Renal cortex interstitium (tissue), 11 donors: ENCODE measurements at regions not wholly inside any gene's neighbourhood (a gene's known extent, or its start where the extent isn't known, plus 50 kb on each side); places are given as distances from the start of the nearest gene placed in this dataset.

ENCODE experiments used
- DNase-seq, 11 donors: peaks; one replicate each; pipeline ENCODE4 v3.0.0-alpha.2; 2013; ENCODE audit warnings: low read depth in 9 of 11, low spot score in 4 of 11; ENCODE audit errors: extremely low read depth in 1 of 11

- DNase-seq: no peak
Observed at GRCh38 chr5:2193142-2193541, 310.4 kb upstream of the IRX4 start.

GRCh38 chr5:2192496-2192895 lies 309.8 kb upstream of the IRX4 start:
- no peak for DNase-seq

GRCh38 chr5:2191972-2192371 lies 309.2 kb upstream of the IRX4 start:
- no peak for DNase-seq

- DNase-seq: no peak
Observed at GRCh38 chr5:2190549-2190948, 307.8 kb upstream of the IRX4 start.

GRCh38 chr5:2188661-2189060 lies 305.9 kb upstream of the IRX4 start:
- DNase-seq: no peak

- DNase-seq: no peak
Observed at GRCh38 chr5:2188137-2188536, 305.4 kb upstream of the IRX4 start.

GRCh38 chr5:2187687-2188086 lies 305.0 kb upstream of the IRX4 start:
- no peak for DNase-seq

GRCh38 chr5:2187156-2187555 lies 304.4 kb upstream of the IRX4 start:
- no peak for DNase-seq

GRCh38 chr5:2186472-2187015 lies 303.8 kb upstream of the IRX4 start:
- no peak for DNase-seq

GRCh38 chr5:2185646-2186471 lies 303.1 kb upstream of the IRX4 start:
- no peak for DNase-seq

GRCh38 chr5:2184563-2185540 lies 302.1 kb upstream of the IRX4 start:
- DNase-seq: no peak

- peak in 6 of 11 donors; percentile 28 to 62 (median 50) for DNase-seq
Observed at GRCh38 chr5:2184026-2184366, 301.3 kb upstream of the IRX4 start.

GRCh38 chr5:2183154-2184025 lies 300.7 kb upstream of the IRX4 start:
- DNase-seq: no peak

GRCh38 chr5:2182020-2182419 lies 299.3 kb upstream of the IRX4 start:
- no peak for DNase-seq

GRCh38 chr5:2181557-2181956 lies 298.8 kb upstream of the IRX4 start:
- no peak for DNase-seq

- DNase-seq: no peak
Observed at GRCh38 chr5:2181149-2181548, 298.4 kb upstream of the IRX4 start.

GRCh38 chr5:2180456-2180855 lies 297.7 kb upstream of the IRX4 start:
- DNase-seq: no peak

- no peak for DNase-seq
Observed at GRCh38 chr5:2179861-2180260, 297.1 kb upstream of the IRX4 start.

GRCh38 chr5:2178528-2178927 lies 295.8 kb upstream of the IRX4 start:
- DNase-seq: no peak
